GM23338 (cell line): ENCODE measurements at regions not wholly inside any gene's neighbourhood (a gene's known extent, or its start where the extent isn't known, plus 50 kb on each side); places are given as distances from the start of the nearest gene placed in this dataset.

Experiments used
- CREB1 ChIP-seq: fragments of 250-450 bp; sonication (Bioruptor Pico); IDR thresholded peaks from 2 replicates; pipeline ENCODE4 v1.5.0; 2020; ENCODE audit warnings: low read depth, mild to moderate bottlenecking, moderate library complexity
- EZH2 ChIP-seq: fragments of 200-600 bp; sonication (generic); IDR thresholded peaks from one replicate; pipeline ENCODE4 v1.8.0; 2017; ENCODE audit warnings: antibody characterized with exemption, mild to moderate bottlenecking, low read depth; ENCODE audit not compliant: unreplicated experiment
- EZH2phosphoT487 ChIP-seq: fragments of 200-600 bp; sonication (generic); IDR thresholded peaks from one replicate; pipeline ENCODE4 v1.8.1; 2018; ENCODE audit warnings: antibody characterized with exemption; ENCODE audit not compliant: unreplicated experiment
- JUNB ChIP-seq: IDR thresholded peaks from one replicate; pipeline ENCODE4 v1.6.1; 2016; ENCODE audit warnings: antibody characterized with exemption; ENCODE audit not compliant: unreplicated experiment
- NANOG ChIP-seq: IDR thresholded peaks from 2 replicates; pipeline ENCODE4 v1.6.1; 2016; ENCODE audit warnings: antibody characterized with exemption, borderline replicate concordance
- POLR2AphosphoS5 ChIP-seq: IDR thresholded peaks from 2 replicates; pipeline ENCODE4 v1.6.1; 2016; ENCODE audit warnings: antibody characterized with exemption, low read depth
- STAT1 ChIP-seq: IDR thresholded peaks from one replicate; pipeline ENCODE4 v1.6.1; 2016; ENCODE audit warnings: antibody characterized with exemption; ENCODE audit not compliant: unreplicated experiment
- ZNF114 ChIP-seq: fragments of 250-450 bp; sonication (Bioruptor Pico); IDR thresholded peaks from 2 replicates; pipeline ENCODE4 v1.5.0; 2020; ENCODE audit warnings: mild to moderate bottlenecking, moderate library complexity
- ZNF331 ChIP-seq: fragments of 250-450 bp; sonication (Bioruptor Pico); IDR thresholded peaks from 2 replicates; pipeline ENCODE4 v1.5.0; 2020; ENCODE audit warnings: low read depth, mild to moderate bottlenecking, moderate library complexity
- TF ChIP-seq, protein P1 (sequence below), 2 experiments: fragments of 200-600 bp in 1 of 2; sonication (generic) in 1 of 2; conservative IDR thresholded peaks; 2 replicates each; pipeline versions ENCODE4 v1.5.1 to v1.6.1; 2016 to 2017; ENCODE audit warnings: antibody characterized with exemption in 2 of 2, low read depth in 2 of 2, mild to moderate bottlenecking in 2 of 2, moderate library complexity in 1 of 2
- TF ChIP-seq, protein P2 (sequence below): IDR thresholded peaks from one replicate; pipeline ENCODE4 v1.6.1; 2018; ENCODE audit warnings: antibody characterized with exemption; ENCODE audit not compliant: unreplicated experiment
- TF ChIP-seq, protein P3 (sequence below): fragments of 250-450 bp; sonication (Bioruptor Pico); IDR thresholded peaks from 2 replicates; pipeline ENCODE4 v1.5.0; 2020; ENCODE audit warnings: mild to moderate bottlenecking, moderate library complexity
- TF ChIP-seq, protein P4 (sequence below): IDR thresholded peaks from 2 replicates; pipeline ENCODE4 v1.6.1; 2016; ENCODE audit warnings: antibody characterized with exemption

DNA sequence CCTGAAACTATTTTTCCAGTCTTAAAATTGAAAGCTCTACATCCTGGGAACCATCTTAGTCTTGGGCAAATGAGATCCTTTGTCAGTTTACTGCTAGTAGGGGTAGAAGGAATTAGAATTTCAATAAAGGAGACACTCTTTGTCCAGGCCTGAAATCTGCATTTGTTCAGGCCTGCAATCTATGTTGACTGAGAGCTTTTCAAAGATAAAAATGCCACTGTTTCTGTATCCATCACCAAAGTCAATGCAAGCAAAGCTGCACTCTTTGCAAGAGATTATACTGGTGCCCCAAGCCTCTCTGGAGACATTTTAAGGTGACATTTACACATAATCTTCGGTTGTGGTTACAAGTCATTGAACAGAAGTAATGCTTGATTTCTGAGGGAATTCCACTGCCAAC, 135.7 kb downstream of the CTH start:
- TF ChIP-seq, protein P1, sequence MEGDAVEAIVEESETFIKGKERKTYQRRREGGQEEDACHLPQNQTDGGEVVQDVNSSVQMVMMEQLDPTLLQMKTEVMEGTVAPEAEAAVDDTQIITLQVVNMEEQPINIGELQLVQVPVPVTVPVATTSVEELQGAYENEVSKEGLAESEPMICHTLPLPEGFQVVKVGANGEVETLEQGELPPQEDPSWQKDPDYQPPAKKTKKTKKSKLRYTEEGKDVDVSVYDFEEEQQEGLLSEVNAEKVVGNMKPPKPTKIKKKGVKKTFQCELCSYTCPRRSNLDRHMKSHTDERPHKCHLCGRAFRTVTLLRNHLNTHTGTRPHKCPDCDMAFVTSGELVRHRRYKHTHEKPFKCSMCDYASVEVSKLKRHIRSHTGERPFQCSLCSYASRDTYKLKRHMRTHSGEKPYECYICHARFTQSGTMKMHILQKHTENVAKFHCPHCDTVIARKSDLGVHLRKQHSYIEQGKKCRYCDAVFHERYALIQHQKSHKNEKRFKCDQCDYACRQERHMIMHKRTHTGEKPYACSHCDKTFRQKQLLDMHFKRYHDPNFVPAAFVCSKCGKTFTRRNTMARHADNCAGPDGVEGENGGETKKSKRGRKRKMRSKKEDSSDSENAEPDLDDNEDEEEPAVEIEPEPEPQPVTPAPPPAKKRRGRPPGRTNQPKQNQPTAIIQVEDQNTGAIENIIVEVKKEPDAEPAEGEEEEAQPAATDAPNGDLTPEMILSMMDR (conservative IDR thresholded peaks at IDR 0.05; ENCODE audit: low read depth in 2 of 2), result no peak
- no peak for TF ChIP-seq POLR2AphosphoS5
- no peak for TF ChIP-seq EZH2
- TF ChIP-seq JUNB, result no peak
- TF ChIP-seq, protein P2, sequence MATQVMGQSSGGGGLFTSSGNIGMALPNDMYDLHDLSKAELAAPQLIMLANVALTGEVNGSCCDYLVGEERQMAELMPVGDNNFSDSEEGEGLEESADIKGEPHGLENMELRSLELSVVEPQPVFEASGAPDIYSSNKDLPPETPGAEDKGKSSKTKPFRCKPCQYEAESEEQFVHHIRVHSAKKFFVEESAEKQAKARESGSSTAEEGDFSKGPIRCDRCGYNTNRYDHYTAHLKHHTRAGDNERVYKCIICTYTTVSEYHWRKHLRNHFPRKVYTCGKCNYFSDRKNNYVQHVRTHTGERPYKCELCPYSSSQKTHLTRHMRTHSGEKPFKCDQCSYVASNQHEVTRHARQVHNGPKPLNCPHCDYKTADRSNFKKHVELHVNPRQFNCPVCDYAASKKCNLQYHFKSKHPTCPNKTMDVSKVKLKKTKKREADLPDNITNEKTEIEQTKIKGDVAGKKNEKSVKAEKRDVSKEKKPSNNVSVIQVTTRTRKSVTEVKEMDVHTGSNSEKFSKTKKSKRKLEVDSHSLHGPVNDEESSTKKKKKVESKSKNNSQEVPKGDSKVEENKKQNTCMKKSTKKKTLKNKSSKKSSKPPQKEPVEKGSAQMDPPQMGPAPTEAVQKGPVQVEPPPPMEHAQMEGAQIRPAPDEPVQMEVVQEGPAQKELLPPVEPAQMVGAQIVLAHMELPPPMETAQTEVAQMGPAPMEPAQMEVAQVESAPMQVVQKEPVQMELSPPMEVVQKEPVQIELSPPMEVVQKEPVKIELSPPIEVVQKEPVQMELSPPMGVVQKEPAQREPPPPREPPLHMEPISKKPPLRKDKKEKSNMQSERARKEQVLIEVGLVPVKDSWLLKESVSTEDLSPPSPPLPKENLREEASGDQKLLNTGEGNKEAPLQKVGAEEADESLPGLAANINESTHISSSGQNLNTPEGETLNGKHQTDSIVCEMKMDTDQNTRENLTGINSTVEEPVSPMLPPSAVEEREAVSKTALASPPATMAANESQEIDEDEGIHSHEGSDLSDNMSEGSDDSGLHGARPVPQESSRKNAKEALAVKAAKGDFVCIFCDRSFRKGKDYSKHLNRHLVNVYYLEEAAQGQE, result no peak
- no peak for TF ChIP-seq EZH2phosphoT487
- TF ChIP-seq CREB1, result no peak
- TF ChIP-seq, protein P3, sequence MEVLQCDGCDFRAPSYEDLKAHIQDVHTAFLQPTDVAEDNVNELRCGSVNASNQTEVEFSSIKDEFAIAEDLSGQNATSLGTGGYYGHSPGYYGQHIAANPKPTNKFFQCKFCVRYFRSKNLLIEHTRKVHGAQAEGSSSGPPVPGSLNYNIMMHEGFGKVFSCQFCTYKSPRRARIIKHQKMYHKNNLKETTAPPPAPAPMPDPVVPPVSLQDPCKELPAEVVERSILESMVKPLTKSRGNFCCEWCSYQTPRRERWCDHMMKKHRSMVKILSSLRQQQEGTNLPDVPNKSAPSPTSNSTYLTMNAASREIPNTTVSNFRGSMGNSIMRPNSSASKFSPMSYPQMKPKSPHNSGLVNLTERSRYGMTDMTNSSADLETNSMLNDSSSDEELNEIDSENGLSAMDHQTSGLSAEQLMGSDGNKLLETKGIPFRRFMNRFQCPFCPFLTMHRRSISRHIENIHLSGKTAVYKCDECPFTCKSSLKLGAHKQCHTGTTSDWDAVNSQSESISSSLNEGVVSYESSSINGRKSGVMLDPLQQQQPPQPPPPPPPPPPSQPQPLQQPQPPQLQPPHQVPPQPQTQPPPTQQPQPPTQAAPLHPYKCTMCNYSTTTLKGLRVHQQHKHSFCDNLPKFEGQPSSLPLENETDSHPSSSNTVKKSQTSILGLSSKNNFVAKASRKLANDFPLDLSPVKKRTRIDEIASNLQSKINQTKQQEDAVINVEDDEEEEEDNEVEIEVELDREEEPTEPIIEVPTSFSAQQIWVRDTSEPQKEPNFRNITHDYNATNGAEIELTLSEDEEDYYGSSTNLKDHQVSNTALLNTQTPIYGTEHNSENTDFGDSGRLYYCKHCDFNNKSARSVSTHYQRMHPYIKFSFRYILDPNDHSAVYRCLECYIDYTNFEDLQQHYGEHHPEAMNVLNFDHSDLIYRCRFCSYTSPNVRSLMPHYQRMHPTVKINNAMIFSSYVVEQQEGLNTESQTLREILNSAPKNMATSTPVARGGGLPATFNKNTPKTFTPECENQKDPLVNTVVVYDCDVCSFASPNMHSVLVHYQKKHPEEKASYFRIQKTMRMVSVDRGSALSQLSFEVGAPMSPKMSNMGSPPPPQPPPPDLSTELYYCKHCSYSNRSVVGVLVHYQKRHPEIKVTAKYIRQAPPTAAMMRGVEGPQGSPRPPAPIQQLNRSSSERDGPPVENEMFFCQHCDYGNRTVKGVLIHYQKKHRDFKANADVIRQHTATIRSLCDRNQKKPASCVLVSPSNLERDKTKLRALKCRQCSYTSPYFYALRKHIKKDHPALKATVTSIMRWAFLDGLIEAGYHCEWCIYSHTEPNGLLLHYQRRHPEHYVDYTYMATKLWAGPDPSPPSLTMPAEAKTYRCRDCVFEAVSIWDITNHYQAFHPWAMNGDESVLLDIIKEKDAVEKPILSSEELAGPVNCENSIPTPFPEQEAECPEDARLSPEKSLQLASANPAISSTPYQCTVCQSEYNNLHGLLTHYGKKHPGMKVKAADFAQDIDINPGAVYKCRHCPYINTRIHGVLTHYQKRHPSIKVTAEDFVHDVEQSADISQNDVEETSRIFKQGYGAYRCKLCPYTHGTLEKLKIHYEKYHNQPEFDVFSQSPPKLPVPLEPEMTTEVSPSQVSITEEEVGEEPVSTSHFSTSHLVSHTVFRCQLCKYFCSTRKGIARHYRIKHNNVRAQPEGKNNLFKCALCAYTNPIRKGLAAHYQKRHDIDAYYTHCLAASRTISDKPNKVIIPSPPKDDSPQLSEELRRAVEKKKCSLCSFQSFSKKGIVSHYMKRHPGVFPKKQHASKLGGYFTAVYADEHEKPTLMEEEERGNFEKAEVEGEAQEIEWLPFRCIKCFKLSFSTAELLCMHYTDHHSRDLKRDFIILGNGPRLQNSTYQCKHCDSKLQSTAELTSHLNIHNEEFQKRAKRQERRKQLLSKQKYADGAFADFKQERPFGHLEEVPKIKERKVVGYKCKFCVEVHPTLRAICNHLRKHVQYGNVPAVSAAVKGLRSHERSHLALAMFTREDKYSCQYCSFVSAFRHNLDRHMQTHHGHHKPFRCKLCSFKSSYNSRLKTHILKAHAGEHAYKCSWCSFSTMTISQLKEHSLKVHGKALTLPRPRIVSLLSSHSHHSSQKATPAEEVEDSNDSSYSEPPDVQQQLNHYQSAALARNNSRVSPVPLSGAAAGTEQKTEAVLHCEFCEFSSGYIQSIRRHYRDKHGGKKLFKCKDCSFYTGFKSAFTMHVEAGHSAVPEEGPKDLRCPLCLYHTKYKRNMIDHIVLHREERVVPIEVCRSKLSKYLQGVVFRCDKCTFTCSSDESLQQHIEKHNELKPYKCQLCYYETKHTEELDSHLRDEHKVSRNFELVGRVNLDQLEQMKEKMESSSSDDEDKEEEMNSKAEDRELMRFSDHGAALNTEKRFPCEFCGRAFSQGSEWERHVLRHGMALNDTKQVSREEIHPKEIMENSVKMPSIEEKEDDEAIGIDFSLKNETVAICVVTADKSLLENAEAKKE (CRISPR knock-in tag), result no peak
- no peak for TF ChIP-seq ZNF114 (CRISPR knock-in tag)
- TF ChIP-seq, protein P4, sequence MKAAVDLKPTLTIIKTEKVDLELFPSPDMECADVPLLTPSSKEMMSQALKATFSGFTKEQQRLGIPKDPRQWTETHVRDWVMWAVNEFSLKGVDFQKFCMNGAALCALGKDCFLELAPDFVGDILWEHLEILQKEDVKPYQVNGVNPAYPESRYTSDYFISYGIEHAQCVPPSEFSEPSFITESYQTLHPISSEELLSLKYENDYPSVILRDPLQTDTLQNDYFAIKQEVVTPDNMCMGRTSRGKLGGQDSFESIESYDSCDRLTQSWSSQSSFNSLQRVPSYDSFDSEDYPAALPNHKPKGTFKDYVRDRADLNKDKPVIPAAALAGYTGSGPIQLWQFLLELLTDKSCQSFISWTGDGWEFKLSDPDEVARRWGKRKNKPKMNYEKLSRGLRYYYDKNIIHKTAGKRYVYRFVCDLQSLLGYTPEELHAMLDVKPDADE, result no peak
- no peak for TF ChIP-seq STAT1
- TF ChIP-seq NANOG, result no peak
- TF ChIP-seq ZNF331 (CRISPR knock-in tag), result no peak
